Head of caudate nucleus (tissue), 42 donors: ENCODE measurements at regions not wholly inside any gene's neighbourhood (a gene's known extent, or its start where the extent isn't known, plus 50 kb on each side); places are given as distances from the start of the nearest gene placed in this dataset.

Experiments
- DNase-seq, 42 donors: peaks; one replicate each; pipeline versions ENCODE4 v3.0.0 to v3.0.0-alpha.2; 2020 to 2021; ENCODE audit warnings: mixed read lengths in 7 of 42
- intact Hi-C: fragments of 100-400 bp; cut with DNase I; formaldehyde crosslinking; loops from one replicate; pipeline ENCODE4 v1.15.0; 2022

- intact Hi-C loops, result no loop called here
- DNase-seq, result no peak
These were observed 474.1 kb upstream of the KCNMB2 start for GRCh38 chr3:178062126-178062525.

- intact Hi-C loops, result no loop called here
- no peak for DNase-seq
These were observed 472.8 kb upstream of the KCNMB2 start for GRCh38 chr3:178063461-178063860.

- no peak for DNase-seq
- intact Hi-C loops, result no loop called here
These were observed 468.5 kb upstream of the KCNMB2 start for GRCh38 chr3:178067721-178068120.

- no peak for DNase-seq
- intact Hi-C loops, result no loop called here
These were observed 463.6 kb upstream of the KCNMB2 start for GRCh38 chr3:178072391-178073305.

- no peak for DNase-seq
- intact Hi-C loops, result no loop called here
These were observed 462.9 kb upstream of the KCNMB2 start for GRCh38 chr3:178073366-178073765.

GRCh38 chr3:178075344-178075743 is 460.9 kb upstream of the KCNMB2 start:
- intact Hi-C loops, result no loop called here
- no peak for DNase-seq

- intact Hi-C loops, result no loop called here
- DNase-seq, result no peak
These were observed 457.3 kb upstream of the KCNMB2 start for GRCh38 chr3:178078953-178079352.

- intact Hi-C loops, result no loop called here
- no peak for DNase-seq
These were observed 456.3 kb upstream of the KCNMB2 start for GRCh38 chr3:178079966-178080365.

GRCh38 chr3:178082326-178082906 is 453.8 kb upstream of the KCNMB2 start:
- intact Hi-C loops, result no loop called here
- DNase-seq, result no peak

- intact Hi-C loops, result no loop called here
- DNase-seq, result peak in 1 of 42 donors; percentile 27
These were observed 452.1 kb upstream of the KCNMB2 start for GRCh38 chr3:178083906-178084866.

GRCh38 chr3:178084938-178085816 is 451.1 kb upstream of the KCNMB2 start:
- intact Hi-C loops, result no loop called here
- DNase-seq, result peak; percentile 74 to 97 (median 90)

GRCh38 chr3:178085817-178086123 is 450.5 kb upstream of the KCNMB2 start:
- DNase-seq, result no peak

GRCh38 chr3:178086144-178086825 is 450.0 kb upstream of the KCNMB2 start:
- intact Hi-C loops, result no loop called here
- DNase-seq, result no peak

More at GRCh38 chr3:178085817-178086123, 450.5 kb upstream of the KCNMB2 start:
- intact Hi-C loops, result no loop called here

- no peak for DNase-seq
These were observed 448.9 kb upstream of the KCNMB2 start for GRCh38 chr3:178087376-178087775.

GRCh38 chr3:178088963-178089362 is 447.3 kb upstream of the KCNMB2 start:
- no peak for DNase-seq
- intact Hi-C loops, result no loop called here

More at GRCh38 chr3:178087376-178087775, 448.9 kb upstream of the KCNMB2 start:
- intact Hi-C loops, result no loop called here

GRCh38 chr3:178090899-178091298 is 445.3 kb upstream of the KCNMB2 start:
- no peak for DNase-seq
- intact Hi-C loops, result no loop called here

GRCh38 chr3:178095522-178095921 is 440.7 kb upstream of the KCNMB2 start:
- DNase-seq, result no peak

GRCh38 chr3:178096955-178097354 is 439.3 kb upstream of the KCNMB2 start:
- intact Hi-C loops, result no loop called here

More at GRCh38 chr3:178095522-178095921, 440.7 kb upstream of the KCNMB2 start:
- intact Hi-C loops, result no loop called here

More at GRCh38 chr3:178096955-178097354, 439.3 kb upstream of the KCNMB2 start:
- no peak for DNase-seq
